Activated CD8-positive, alpha-beta T cell treated with anti-CD3 and anti-CD28 coated beads for 36 hours (primary cell): ENCODE measurements at regions not wholly inside any gene's neighbourhood (a gene's known extent, or its start where the extent isn't known, plus 50 kb on each side); places are given as distances from the start of the nearest gene placed in this dataset.

Experiments used
- ATAC-seq: fragments of 200-7000 bp; cut with Tn5 transposase; one replicate; pipeline ENCODE4 v1.10.0; 2021; ENCODE audit warnings: mild to moderate bottlenecking, moderate library complexity
- CTCF ChIA-PET: fragments of 350-600 bp; sonication (Branson Sonifier 250); formaldehyde crosslinking; loops from one replicate; lab custom pipeline; 2021; ENCODE audit warnings: antibody characterized with exemption; lab: Charles Lee
- POLR2A ChIA-PET: fragments of 350-600 bp; sonication (Branson Sonifier 250); formaldehyde crosslinking; loops from one replicate; lab custom pipeline; 2021; ENCODE audit warnings: antibody characterized with exemption; lab: Charles Lee
- DNase-seq: peaks from one replicate; pipeline ENCODE4 v3.0.0-alpha.2; 2020
- H3K27ac Mint-ChIP-seq: one replicate; pipeline ENCODE4 v1.8.0; 2021; ENCODE audit warnings: mild to moderate bottlenecking, mixed read lengths
- H3K27me3 Mint-ChIP-seq: one replicate; pipeline ENCODE4 v1.8.0; 2021; ENCODE audit warnings: mixed read lengths
- H3K36me3 Mint-ChIP-seq: one replicate; pipeline ENCODE4 v1.8.0; 2021; ENCODE audit warnings: low read depth, mixed read lengths
- H3K4me1 Mint-ChIP-seq: one replicate; pipeline ENCODE4 v1.8.0; 2021; ENCODE audit warnings: low read depth, mixed read lengths
- H3K4me3 Mint-ChIP-seq: one replicate; pipeline ENCODE4 v1.8.0; 2021; ENCODE audit warnings: mild to moderate bottlenecking, moderate library complexity, mixed read lengths
- H3K9me3 Mint-ChIP-seq: one replicate; pipeline ENCODE4 v1.8.0; 2021; ENCODE audit warnings: mixed read lengths
- CTCF ChIP-seq: fragments of 200-600 bp; IDR thresholded peaks from one replicate; pipeline ENCODE4 v1.8.0; 2022; ENCODE audit warnings: antibody characterized with exemption, mild to moderate bottlenecking
- intact Hi-C: fragments of 100-400 bp; cut with micrococcal nuclease; formaldehyde crosslinking; loops from one replicate; pipeline ENCODE4 v1.10.0; 2022

DNA sequence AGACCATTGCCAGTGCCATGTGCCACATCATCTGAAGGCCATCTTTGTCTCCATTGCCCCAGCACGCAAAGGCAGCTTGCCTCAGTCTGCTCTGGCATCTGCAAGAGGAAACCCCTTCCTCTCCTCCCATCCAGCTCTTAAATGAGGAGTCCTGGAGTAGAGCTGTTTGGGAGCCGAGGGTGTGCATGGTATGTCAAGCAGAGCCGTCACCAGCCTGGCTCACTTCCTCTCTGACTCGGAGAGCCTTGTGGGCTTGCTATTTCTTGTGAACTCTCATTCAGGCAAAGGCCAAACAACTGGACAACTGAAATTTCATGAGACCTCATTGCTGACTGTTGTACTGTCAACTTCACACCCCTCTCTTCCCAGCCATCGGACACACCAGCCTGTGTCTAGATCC lies 143.9 kb downstream of the SIPA1L2 start:
- H3K36me3 Mint-ChIP-seq = no peaks in the 10 kb centered on the region
- H3K27me3 Mint-ChIP-seq = no peaks in the 10 kb centered on the region
- no peak for ATAC-seq
- DNase-seq = no peak
- ChIA-PET POLR2A (no interaction called here), CTCF (no interaction called here)
- H3K4me3 Mint-ChIP-seq = no peak overlapping the region
- no peaks in the 10 kb centered on the region for H3K9me3 Mint-ChIP-seq
- no peak for TF ChIP-seq CTCF
- intact Hi-C loops = no loop called here
- no peaks in the 10 kb centered on the region for H3K4me1 Mint-ChIP-seq
- H3K27ac Mint-ChIP-seq = no peak overlapping the region

- ChIA-PET CTCF (interaction anchor here (0.9 kb wide), 1 partner anchor 18 kb away, joined by 3 read pairs; no protein-coding TSS in a partner anchor), POLR2A (no interaction called here)
- Mint-ChIP-seq H3K4me1 (no peaks in the 10 kb centered on the region), H3K4me3 (no peak overlapping the region), H3K27ac (no peak overlapping the region), H3K36me3 (no peaks in the 10 kb centered on the region), H3K27me3 (no peaks in the 10 kb centered on the region), H3K9me3 (no peaks in the 10 kb centered on the region)
- ATAC-seq (no peak), DNase-seq (no peak)
- TF ChIP-seq CTCF = no peak
- intact Hi-C loops = no loop called here
Measured at GRCh38 chr1:232484856-232485255, 145.1 kb downstream of the SIPA1L2 start.

DNA sequence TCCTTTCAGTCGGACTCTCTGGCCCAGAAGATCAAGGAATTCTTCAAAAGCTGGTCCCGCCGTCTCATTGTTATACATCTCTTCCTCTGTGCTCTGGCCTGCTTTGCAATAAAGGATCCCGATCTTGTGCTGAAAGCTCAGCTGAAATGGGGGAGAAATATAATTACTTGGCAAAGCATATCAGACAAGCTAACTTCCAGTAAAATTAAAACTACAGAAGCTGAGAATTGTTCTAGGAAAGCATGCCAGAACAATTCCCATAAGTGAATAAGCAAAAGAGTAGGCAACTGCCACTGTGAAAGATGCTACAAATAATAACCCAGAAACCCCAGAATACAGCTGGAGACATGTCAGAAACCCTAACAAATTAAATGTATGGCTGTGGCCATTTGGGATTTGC lies 146.1 kb downstream of the SIPA1L2 start:
- intact Hi-C loops = no loop called here
- no peak for TF ChIP-seq CTCF
- DNase-seq (no peak), ATAC-seq (no peak)
- no peaks in the 10 kb centered on the region for H3K27me3 Mint-ChIP-seq
- H3K9me3 Mint-ChIP-seq = no peaks in the 10 kb centered on the region
- H3K4me1 Mint-ChIP-seq = no peaks in the 10 kb centered on the region
- no peaks in the 10 kb centered on the region for H3K36me3 Mint-ChIP-seq
- no peak overlapping the region for H3K4me3 Mint-ChIP-seq
- ChIA-PET CTCF (no interaction called here), POLR2A (interaction anchor here (0.5 to 0.8 kb wide), 2 partner anchors 54 to 78 kb away, joined by 3 to 4 read pairs; no protein-coding TSS in a partner anchor)
- H3K27ac Mint-ChIP-seq = no peak overlapping the region

- no peak for DNase-seq
- no peaks in the 10 kb centered on the region for H3K36me3 Mint-ChIP-seq
- TF ChIP-seq CTCF = no peak
- CTCF ChIA-PET = no interaction called here
- no peak for ATAC-seq
- H3K4me1 Mint-ChIP-seq = no peaks in the 10 kb centered on the region
- no peaks in the 10 kb centered on the region for H3K9me3 Mint-ChIP-seq
- no peak overlapping the region for H3K4me3 Mint-ChIP-seq
- POLR2A ChIA-PET = no interaction called here
- intact Hi-C loops = no loop called here
- no peaks in the 10 kb centered on the region for H3K27me3 Mint-ChIP-seq
- H3K27ac Mint-ChIP-seq = no peak overlapping the region
Measured at GRCh38 chr1:232481091-232481490, 148.8 kb downstream of the SIPA1L2 start.

DNA sequence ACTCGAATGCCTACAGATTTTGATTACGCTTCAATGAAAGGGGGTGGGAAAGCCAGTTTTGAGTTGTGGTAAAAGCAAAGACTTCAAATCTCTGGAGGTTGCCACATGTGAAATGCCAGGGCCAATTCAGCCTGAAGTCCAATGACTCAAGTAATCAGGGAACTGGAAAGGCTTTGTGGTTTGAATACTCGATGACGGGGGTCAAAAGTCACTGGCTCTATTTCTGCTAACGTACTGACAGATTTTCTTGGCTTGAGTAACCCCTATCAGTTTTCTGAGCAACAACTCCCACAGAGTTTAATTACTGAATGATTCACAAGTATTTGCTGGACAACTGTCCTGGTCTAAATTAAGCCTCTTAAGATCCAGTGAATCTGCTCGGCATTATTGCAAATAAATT lies 152.2 kb downstream of the SIPA1L2 start:
- H3K27ac Mint-ChIP-seq = no peak overlapping the region
- CTCF ChIA-PET = no interaction called here
- intact Hi-C loops = no loop called here
- H3K4me3 Mint-ChIP-seq = no peak overlapping the region
- H3K36me3 Mint-ChIP-seq = no peaks in the 10 kb centered on the region
- H3K9me3 Mint-ChIP-seq = no peaks in the 10 kb centered on the region
- H3K4me1 Mint-ChIP-seq = no peaks in the 10 kb centered on the region
- no peak for TF ChIP-seq CTCF
- DNase-seq (no peak), ATAC-seq (no peak)
- no peaks in the 10 kb centered on the region for H3K27me3 Mint-ChIP-seq
- POLR2A ChIA-PET = no interaction called here
